ENCODE measurements at regions not wholly inside any gene's neighbourhood (a gene's known extent, or its start where the extent isn't known, plus 50 kb on each side); places are given as distances from the start of the nearest gene placed in this dataset.

- Histone ChIP-seq H4K20me1 (ENCODE audit: insufficient read depth) (no peaks in the 10 kb centered on the region), H3K4me1 (ENCODE audit: control insufficient read depth in 1 of 2, insufficient read depth in 2 of 2, low read depth in 1 of 2, low read length in 1 of 2) (peaks cover 0 to 6% of the 10 kb centered on the region in 2 experiments; a peak in 1 of 4 replicates), H3K27ac (ENCODE audit: low read depth in 2 of 2, low read length in 1 of 2) (no peak overlapping the region), H3K4me2 (no peak overlapping the region), H3K4me3 (ENCODE audit: low read depth in 2 of 2, low read length in 1 of 2) (no peak overlapping the region), H3K27me3 (ENCODE audit: insufficient read depth) (no peaks in the 10 kb centered on the region), H3K36me3 (replicated peaks in 1 of 2; ENCODE audit: control insufficient read depth in 1 of 2, insufficient read depth in 2 of 2, low read length in 1 of 2) (no peaks in the 10 kb centered on the region), H3F3A (replicated peaks; ENCODE audit: insufficient read depth) (no peaks in the 10 kb centered on the region), H3K9ac (no peak overlapping the region), H3K9me2 (no peaks in the 10 kb centered on the region), H2AFZ (ENCODE audit: low read depth) (no peak overlapping the region), H3K9me3 (no peaks in the 10 kb centered on the region), H3K79me2 (ENCODE audit: insufficient read depth) (no peaks in the 10 kb centered on the region)
- WGBS (ENCODE audit: low lambda C conversion rate), result 52% methylated on average over 4 of the region's 4 CpGs
- POLR2A ChIA-PET, result no interaction called here
- DNase-seq, result no peak
- CTCF ChIA-PET, result interaction anchor here (0.9 kb wide), 1 partner anchor 10 kb away, joined by 4 read pairs; no protein-coding TSS in a partner anchor
- no peak for TF ChIP-seq FOXM1 (IDR thresholded peaks at IDR 0.05; ENCODE audit: low read depth)
- TF ChIP-seq EZH2phosphoT487 (IDR thresholded peaks at IDR 0.05; ENCODE audit: borderline replicate concordance, low read depth), result no peak
- no peak for TF ChIP-seq SIN3A (IDR thresholded peaks at IDR 0.05; ENCODE audit: borderline replicate concordance, low read depth, low read length)
- TF ChIP-seq SMC3 (IDR thresholded peaks at IDR 0.05; ENCODE audit: low read depth, low read length), result no peak
- no peak for TF ChIP-seq MXI1 (IDR thresholded peaks at IDR 0.05; ENCODE audit: low read depth, low read length)
- TF ChIP-seq PBX3 (IDR thresholded peaks at IDR 0.05), result no peak
- no peak for TF ChIP-seq JUND (IDR thresholded peaks at IDR 0.05)
- TF ChIP-seq TAF1 (IDR thresholded peaks at IDR 0.05; ENCODE audit: borderline replicate concordance, low read depth, low read length), result no peak
- TF ChIP-seq YY1 (IDR thresholded peaks at IDR 0.05; ENCODE audit: low read depth), result no peak
- no peak for TF ChIP-seq RFX5 (IDR thresholded peaks at IDR 0.05; ENCODE audit: low read length)
- no peak for TF ChIP-seq RXRA (IDR thresholded peaks at IDR 0.05; ENCODE audit: borderline replicate concordance, low read depth)
- no peak for TF ChIP-seq USF2 (IDR thresholded peaks at IDR 0.05; ENCODE audit: borderline replicate concordance, low read depth, low read length)
- TF ChIP-seq TEAD4 (IDR thresholded peaks at IDR 0.05; ENCODE audit: borderline replicate concordance, insufficient read depth), result no peak
- TF ChIP-seq FOXJ3 (CRISPR knock-in tag; IDR thresholded peaks at IDR 0.05), result no peak
- no peak for TF ChIP-seq IRF3 (IDR thresholded peaks at IDR 0.05; ENCODE audit: low read depth, low read length)
- TF ChIP-seq RCOR1 (IDR thresholded peaks at IDR 0.05; ENCODE audit: low read length), result no peak
- TF ChIP-seq GATA2 (CRISPR knock-in tag; IDR thresholded peaks at IDR 0.05), result no peak
- TF ChIP-seq, protein P1, sequence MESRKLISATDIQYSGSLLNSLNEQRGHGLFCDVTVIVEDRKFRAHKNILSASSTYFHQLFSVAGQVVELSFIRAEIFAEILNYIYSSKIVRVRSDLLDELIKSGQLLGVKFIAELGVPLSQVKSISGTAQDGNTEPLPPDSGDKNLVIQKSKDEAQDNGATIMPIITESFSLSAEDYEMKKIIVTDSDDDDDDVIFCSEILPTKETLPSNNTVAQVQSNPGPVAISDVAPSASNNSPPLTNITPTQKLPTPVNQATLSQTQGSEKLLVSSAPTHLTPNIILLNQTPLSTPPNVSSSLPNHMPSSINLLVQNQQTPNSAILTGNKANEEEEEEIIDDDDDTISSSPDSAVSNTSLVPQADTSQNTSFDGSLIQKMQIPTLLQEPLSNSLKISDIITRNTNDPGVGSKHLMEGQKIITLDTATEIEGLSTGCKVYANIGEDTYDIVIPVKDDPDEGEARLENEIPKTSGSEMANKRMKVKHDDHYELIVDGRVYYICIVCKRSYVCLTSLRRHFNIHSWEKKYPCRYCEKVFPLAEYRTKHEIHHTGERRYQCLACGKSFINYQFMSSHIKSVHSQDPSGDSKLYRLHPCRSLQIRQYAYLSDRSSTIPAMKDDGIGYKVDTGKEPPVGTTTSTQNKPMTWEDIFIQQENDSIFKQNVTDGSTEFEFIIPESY (IDR thresholded peaks at IDR 0.05; ENCODE audit: borderline replicate concordance, low read depth), result no peak
Measured at GRCh38 chr21:35586305-35586704, 474.0 kb downstream of the SETD4 start.

Measured in SK-N-SH (cell line).